ENCODE measurements at regions not wholly inside any gene's neighbourhood (a gene's known extent, or its start where the extent isn't known, plus 50 kb on each side); places are given as distances from the start of the nearest gene placed in this dataset.

DNA sequence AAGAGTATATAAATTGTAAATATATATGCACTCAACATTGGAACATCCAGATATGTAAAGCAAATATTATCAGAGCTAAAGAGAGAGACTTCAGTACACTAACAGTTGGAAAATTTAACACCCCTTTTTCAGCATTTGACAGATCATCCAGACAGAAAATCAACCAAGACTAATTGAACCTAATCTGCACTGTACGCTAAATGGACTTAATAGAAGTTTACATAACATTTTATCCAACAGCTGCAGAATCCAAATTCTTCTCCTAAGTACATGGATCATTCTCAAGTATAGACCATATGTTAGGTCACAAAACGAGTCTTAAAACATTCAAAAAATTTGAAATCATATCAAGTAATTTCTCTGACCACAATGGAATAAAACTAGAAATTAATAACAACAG lies 229.1 kb upstream of the CLEC14A start:
- POLR2A ChIA-PET: no interaction called here
- no peak for TF ChIP-seq ARNT (IDR thresholded peaks at IDR 0.05)
- TF ChIP-seq FOXK2 (IDR thresholded peaks at IDR 0.05): no peak
- TF ChIP-seq FOXA1 (IDR thresholded peaks at IDR 0.05): no peak
- no peak for TF ChIP-seq ELF4 (IDR thresholded peaks at IDR 0.05)
- no peak for TF ChIP-seq TARDBP (IDR thresholded peaks at IDR 0.05)
- TF ChIP-seq FOXM1 (IDR thresholded peaks at IDR 0.05; ENCODE audit: borderline replicate concordance): no peak
- no peak for TF ChIP-seq BHLHE40 (IDR thresholded peaks at IDR 0.05; ENCODE audit: borderline replicate concordance)
- no peak for TF ChIP-seq SUZ12 (IDR thresholded peaks at IDR 0.05)
- TF ChIP-seq L3MBTL2 (conservative IDR thresholded peaks at IDR 0.05): no peak
- TF ChIP-seq ZNF384 (IDR thresholded peaks at IDR 0.05): no peak
- TF ChIP-seq CTBP1 (IDR thresholded peaks at IDR 0.05; ENCODE audit: borderline replicate concordance): no peak
- TF ChIP-seq SP1 (IDR thresholded peaks at IDR 0.05): no peak
- CTCF ChIA-PET: no interaction called here
- no peak for DNase-seq (ENCODE audit: extremely low spot score)

DNA sequence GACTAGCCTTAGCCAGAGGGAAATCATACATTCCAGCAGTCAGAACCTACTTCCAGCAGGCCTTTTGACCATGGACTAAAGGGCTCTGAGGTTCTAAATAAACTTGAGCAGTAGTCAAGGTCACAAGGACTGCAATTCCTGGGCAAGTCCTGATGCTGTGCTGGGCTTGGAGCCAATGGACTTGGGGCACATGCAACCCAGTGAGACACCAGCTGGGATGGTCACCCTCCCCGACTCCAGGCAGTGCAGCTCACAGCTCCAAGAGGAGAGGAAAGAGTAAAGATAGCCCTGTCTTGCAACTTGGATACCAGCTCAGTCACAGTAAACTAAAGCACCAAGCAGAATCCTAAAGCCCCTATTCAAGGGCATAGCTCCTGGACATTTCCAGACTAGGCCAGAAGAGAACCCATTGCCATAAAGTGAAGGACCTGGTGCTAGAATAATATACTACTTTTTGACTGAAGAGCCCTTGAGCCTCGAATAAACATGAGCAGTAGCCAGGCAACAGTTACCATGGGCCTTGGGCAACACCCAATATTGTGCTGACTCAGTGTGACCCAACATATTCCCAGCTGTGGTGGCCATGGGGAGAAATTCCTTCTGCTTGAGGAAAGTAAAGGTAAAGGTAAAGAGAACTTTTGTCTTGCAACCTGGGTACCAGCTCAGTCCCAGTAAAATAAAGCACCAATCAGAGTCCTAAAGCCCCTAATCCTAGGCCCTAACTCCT lies 226.2 kb upstream of the CLEC14A start:
- no peak for DNase-seq (ENCODE audit: extremely low spot score)
- TF ChIP-seq FOXM1 (IDR thresholded peaks at IDR 0.05; ENCODE audit: borderline replicate concordance) (no peak), SP1 (IDR thresholded peaks at IDR 0.05) (no peak), LEF1 (IDR thresholded peaks at IDR 0.05; ENCODE audit: borderline replicate concordance) (no peak), NFRKB (IDR thresholded peaks at IDR 0.05) (no peak), HDGF (IDR thresholded peaks at IDR 0.05; ENCODE audit: borderline replicate concordance) (no peak), FOXA1 (IDR thresholded peaks at IDR 0.05) (no peak), ZNF384 (IDR thresholded peaks at IDR 0.05) (no peak), TARDBP (IDR thresholded peaks at IDR 0.05) (no peak), BHLHE40 (IDR thresholded peaks at IDR 0.05; ENCODE audit: borderline replicate concordance) (no peak), FOXK2 (IDR thresholded peaks at IDR 0.05) (no peak), L3MBTL2 (conservative IDR thresholded peaks at IDR 0.05) (no peak), CTBP1 (IDR thresholded peaks at IDR 0.05; ENCODE audit: borderline replicate concordance) (no peak), ELF4 (IDR thresholded peaks at IDR 0.05) (no peak), SUZ12 (IDR thresholded peaks at IDR 0.05) (no peak), ARNT (IDR thresholded peaks at IDR 0.05) (no peak)
- TF ChIP-seq, protein P1, sequence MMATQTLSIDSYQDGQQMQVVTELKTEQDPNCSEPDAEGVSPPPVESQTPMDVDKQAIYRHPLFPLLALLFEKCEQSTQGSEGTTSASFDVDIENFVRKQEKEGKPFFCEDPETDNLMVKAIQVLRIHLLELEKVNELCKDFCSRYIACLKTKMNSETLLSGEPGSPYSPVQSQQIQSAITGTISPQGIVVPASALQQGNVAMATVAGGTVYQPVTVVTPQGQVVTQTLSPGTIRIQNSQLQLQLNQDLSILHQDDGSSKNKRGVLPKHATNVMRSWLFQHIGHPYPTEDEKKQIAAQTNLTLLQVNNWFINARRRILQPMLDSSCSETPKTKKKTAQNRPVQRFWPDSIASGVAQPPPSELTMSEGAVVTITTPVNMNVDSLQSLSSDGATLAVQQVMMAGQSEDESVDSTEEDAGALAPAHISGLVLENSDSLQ (IDR thresholded peaks at IDR 0.05): no peak
- ChIA-PET CTCF (no interaction called here), POLR2A (no interaction called here)

DNA sequence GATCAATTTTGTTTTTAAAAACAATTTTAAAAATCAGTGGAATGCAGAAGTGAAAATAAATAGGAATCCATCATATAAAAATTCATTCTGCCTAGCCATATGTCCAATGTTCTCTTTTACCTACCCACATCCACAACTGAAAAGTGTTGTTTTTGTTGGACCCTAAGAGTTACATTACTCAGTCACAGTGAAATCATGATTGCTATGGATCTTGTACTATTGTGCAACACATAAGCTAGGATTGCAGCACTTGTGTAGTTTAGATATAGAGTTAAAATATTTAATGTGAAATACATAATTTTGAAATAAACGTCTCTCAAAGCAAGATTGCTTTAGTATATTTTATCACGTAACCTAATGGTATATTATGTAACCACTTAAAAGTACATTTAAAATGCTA lies 213.3 kb upstream of the CLEC14A start:
- POLR2A ChIA-PET: no interaction called here
- no peak for TF ChIP-seq FOXK2 (IDR thresholded peaks at IDR 0.05)
- no peak for TF ChIP-seq L3MBTL2 (conservative IDR thresholded peaks at IDR 0.05)
- no peak for TF ChIP-seq HDGF (IDR thresholded peaks at IDR 0.05; ENCODE audit: borderline replicate concordance)
- TF ChIP-seq ARNT (IDR thresholded peaks at IDR 0.05): no peak
- TF ChIP-seq LEF1 (IDR thresholded peaks at IDR 0.05; ENCODE audit: borderline replicate concordance): no peak
- TF ChIP-seq FOXA1 (IDR thresholded peaks at IDR 0.05): no peak
- no peak for TF ChIP-seq CTBP1 (IDR thresholded peaks at IDR 0.05; ENCODE audit: borderline replicate concordance)
- no peak for TF ChIP-seq FOXM1 (IDR thresholded peaks at IDR 0.05; ENCODE audit: borderline replicate concordance)
- TF ChIP-seq BHLHE40 (IDR thresholded peaks at IDR 0.05; ENCODE audit: borderline replicate concordance): no peak
- TF ChIP-seq, protein P1 (IDR thresholded peaks at IDR 0.05): no peak
- DNase-seq (ENCODE audit: extremely low spot score): no peak
- CTCF ChIA-PET: no interaction called here

DNA sequence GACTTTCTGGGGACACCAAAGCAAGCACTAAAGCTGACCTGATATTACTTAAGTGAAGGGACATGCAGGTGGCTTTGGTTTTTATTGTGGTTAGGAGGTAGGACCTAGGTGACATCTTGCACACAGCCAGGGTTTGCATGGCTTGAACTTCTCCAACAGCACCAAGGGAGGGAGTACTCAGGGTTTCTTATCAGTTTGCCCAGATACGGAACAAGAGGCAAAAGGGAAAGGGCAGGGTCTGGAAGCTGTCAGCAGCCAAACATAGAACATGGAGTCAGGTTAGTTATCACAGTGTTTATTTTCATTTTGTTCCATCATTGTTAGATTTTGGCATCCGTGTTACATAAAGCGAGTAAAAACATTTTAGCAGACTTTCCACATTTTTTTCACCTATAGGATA lies 186.3 kb upstream of the CLEC14A start:
- TF ChIP-seq ARNT (IDR thresholded peaks at IDR 0.05): no peak
- no peak for TF ChIP-seq ELF4 (IDR thresholded peaks at IDR 0.05)
- TF ChIP-seq FOXA1 (IDR thresholded peaks at IDR 0.05): no peak
- TF ChIP-seq CTBP1 (IDR thresholded peaks at IDR 0.05; ENCODE audit: borderline replicate concordance): no peak
- TF ChIP-seq FOXM1 (IDR thresholded peaks at IDR 0.05; ENCODE audit: borderline replicate concordance): no peak
- TF ChIP-seq FOXK2 (IDR thresholded peaks at IDR 0.05): no peak
- TF ChIP-seq L3MBTL2 (conservative IDR thresholded peaks at IDR 0.05): no peak
- TF ChIP-seq, protein P1 (IDR thresholded peaks at IDR 0.05): no peak
- TF ChIP-seq TARDBP (IDR thresholded peaks at IDR 0.05): no peak
- ChIA-PET CTCF (no interaction called here), POLR2A (no interaction called here)
- DNase-seq (ENCODE audit: extremely low spot score): no peak

DNA sequence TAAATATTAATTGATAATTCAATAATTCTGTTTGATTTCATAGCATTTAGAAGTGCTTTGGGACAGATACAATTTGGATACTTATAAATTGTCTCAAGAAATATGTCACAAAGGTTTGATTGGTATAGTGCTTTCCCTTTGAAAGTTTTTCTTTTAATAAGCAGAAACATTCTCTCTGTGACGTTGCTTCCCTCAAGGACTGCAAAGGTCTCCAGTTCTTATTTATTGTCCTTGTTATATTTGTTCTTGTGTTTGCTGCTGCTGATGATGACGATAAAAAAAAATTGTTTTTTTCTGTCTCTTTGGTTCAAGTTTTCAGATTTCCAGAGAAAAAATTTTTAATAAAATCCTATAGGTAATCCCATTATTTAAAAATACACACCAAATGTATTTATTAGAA lies 176.3 kb upstream of the CLEC14A start:
- DNase-seq (ENCODE audit: extremely low spot score): no peak
- POLR2A ChIA-PET: no interaction called here
- TF ChIP-seq CTBP1 (IDR thresholded peaks at IDR 0.05; ENCODE audit: borderline replicate concordance) (no peak), ZNF384 (IDR thresholded peaks at IDR 0.05) (no peak), SUZ12 (IDR thresholded peaks at IDR 0.05) (no peak), FOXK2 (IDR thresholded peaks at IDR 0.05) (no peak), SP1 (IDR thresholded peaks at IDR 0.05) (no peak), NFRKB (IDR thresholded peaks at IDR 0.05) (no peak), TARDBP (IDR thresholded peaks at IDR 0.05) (no peak), ELF4 (IDR thresholded peaks at IDR 0.05) (no peak), ARNT (IDR thresholded peaks at IDR 0.05) (no peak), HDGF (IDR thresholded peaks at IDR 0.05; ENCODE audit: borderline replicate concordance) (no peak), FOXM1 (IDR thresholded peaks at IDR 0.05; ENCODE audit: borderline replicate concordance) (no peak), LEF1 (IDR thresholded peaks at IDR 0.05; ENCODE audit: borderline replicate concordance) (no peak)
- TF ChIP-seq, protein P1 (IDR thresholded peaks at IDR 0.05): no peak
- CTCF ChIA-PET: no interaction called here
